ENCODE measurements at regions not wholly inside any gene's neighbourhood (a gene's known extent, or its start where the extent isn't known, plus 50 kb on each side); places are given as distances from the start of the nearest gene placed in this dataset.

DNA sequence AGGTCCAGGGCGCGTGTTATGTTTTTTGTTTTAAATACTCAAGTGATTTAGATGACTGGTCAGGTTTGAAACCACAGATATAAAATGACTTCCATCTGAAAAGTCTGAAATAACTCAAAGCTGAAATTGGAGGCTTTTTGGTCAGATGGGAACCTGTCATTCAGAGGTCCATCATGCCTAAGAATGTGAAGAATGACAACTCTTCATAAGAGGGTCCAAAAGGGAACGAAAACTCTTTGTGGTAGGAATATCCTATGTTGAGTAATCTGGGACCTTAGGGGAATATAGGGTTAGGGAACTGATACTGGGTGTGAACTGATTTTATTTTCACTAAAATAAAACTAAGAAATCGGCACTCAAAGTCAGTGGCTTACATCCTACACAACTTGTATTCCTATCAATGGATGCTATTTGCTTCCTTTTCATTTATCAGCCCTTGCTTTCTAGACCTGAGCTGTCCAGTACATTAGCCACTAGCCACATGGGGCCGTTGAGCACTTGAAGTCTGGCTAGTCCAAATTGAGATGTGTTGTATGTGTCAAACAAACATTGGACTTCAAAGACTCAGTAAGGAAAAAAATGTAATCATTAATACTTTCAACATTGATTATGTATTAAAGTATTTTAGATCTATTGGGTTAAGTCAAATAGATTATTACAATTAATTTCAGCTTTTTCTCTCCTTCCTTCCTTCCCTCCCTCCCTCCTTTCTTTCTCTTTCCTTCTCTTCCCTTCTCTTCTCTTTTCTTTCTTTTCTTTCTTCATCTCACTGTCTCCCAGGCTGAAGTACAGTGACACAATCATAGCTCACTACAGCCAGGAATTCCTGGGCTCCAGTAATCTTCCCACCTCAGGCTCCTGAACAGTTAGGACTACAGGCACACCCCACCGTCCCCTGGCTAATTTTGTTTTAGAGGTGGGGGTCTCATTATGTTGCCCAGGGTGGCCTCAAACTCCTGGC is 56.5 kb upstream of the KDM7A start:
- TF ChIP-seq, protein P1, sequence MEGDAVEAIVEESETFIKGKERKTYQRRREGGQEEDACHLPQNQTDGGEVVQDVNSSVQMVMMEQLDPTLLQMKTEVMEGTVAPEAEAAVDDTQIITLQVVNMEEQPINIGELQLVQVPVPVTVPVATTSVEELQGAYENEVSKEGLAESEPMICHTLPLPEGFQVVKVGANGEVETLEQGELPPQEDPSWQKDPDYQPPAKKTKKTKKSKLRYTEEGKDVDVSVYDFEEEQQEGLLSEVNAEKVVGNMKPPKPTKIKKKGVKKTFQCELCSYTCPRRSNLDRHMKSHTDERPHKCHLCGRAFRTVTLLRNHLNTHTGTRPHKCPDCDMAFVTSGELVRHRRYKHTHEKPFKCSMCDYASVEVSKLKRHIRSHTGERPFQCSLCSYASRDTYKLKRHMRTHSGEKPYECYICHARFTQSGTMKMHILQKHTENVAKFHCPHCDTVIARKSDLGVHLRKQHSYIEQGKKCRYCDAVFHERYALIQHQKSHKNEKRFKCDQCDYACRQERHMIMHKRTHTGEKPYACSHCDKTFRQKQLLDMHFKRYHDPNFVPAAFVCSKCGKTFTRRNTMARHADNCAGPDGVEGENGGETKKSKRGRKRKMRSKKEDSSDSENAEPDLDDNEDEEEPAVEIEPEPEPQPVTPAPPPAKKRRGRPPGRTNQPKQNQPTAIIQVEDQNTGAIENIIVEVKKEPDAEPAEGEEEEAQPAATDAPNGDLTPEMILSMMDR (optimal IDR thresholded peaks at IDR 0.05 in 1 of 3, IDR thresholded peaks at IDR 0.05 in 1 of 3, conservative IDR thresholded peaks at IDR 0.05 in 1 of 3; ENCODE audit: extremely low read depth in 1 of 3, insufficient read depth in 2 of 3, low read length in 3 of 3), result no peak
- no peak for TF ChIP-seq EZH2 (IDR thresholded peaks at IDR 0.05; ENCODE audit: low read length)
